Hematopoietic multipotent progenitor cell treated with erythropoietin and hydrocortisone succinate and interleukin-3 and kit ligand, for 15 days (in vitro differentiated cells): ENCODE measurements at regions not wholly inside any gene's neighbourhood (a gene's known extent, or its start where the extent isn't known, plus 50 kb on each side); places are given as distances from the start of the nearest gene placed in this dataset.

ENCODE experiments used
- DNase-seq: peaks from one replicate; pipeline ENCODE4 v3.0.0-alpha.2; 2015; ENCODE audit warnings: low spot score

DNA sequence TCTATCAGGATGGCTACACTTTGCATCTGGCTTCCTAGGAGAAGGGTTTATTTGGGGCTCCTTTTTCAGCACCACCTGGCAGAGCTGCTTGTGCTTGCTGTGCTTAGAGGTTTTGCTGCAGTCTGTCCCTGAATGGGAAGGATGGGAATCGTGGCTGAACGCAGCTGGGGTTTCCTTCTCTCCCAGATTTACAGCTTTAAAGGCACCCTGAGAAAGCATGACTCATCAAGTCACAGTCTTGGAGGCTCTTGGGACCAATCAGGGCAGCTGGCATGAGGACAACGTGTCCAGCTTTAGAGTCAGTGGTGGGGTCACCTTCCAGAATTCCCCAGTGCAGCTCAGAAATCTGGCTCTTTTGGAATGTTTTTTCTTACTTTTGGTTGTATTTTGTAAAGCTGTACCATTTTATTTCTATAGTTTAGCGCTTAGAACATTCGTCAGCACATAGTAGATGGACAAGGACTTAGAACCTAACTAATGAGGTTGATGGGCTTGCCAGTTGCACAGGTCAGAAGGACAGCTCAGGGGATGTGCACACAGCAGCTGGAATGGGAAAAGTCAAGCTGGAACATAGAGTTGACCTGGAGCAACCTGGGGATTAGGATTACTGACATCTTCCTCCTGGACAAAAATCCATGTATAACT lies 222.6 kb downstream of the PRDM2 start:
- no peak for DNase-seq

- DNase-seq, result no peak
Observed at GRCh38 chr1:13926556-13926955, 226.6 kb downstream of the PRDM2 start.

DNA sequence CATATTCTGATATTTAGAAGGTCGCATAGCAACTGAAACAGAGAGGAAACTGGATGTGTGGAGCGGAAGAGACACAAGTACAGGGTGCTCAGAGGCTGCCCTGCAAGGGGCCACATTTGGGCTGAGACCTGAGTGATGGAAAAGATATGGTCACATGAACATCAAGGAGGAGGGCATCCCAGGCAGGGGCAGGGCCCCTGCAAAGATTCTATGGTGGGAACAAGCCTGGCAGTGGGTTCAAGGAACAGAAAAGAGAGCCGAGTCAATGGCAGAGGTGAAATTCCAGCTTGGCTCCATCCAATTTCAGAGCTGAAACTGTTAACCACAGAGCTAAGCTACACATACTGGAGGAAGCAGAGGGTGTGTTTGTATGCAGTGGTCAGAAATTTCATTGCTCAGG lies 227.7 kb downstream of the PRDM2 start:
- no peak for DNase-seq

DNA sequence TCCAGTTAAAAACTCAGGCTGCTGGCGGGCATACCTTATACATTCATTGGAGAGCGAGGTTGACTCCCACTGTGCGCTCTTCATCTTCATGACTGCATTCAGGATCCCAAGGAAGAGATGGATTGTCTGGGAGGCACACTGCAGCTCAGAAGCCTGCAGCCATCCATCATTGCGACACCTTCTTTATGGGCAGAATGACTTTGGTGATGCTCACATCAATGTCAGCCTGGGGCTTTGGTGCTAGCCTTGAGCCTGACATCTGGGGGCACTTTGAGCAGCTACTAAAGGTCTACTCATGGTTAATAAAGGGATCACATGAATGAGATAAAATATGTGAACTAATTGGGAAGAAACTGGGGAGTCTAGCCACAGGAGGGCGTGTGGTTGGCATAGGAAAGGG lies 229.3 kb downstream of the PRDM2 start:
- DNase-seq, result no peak

DNA sequence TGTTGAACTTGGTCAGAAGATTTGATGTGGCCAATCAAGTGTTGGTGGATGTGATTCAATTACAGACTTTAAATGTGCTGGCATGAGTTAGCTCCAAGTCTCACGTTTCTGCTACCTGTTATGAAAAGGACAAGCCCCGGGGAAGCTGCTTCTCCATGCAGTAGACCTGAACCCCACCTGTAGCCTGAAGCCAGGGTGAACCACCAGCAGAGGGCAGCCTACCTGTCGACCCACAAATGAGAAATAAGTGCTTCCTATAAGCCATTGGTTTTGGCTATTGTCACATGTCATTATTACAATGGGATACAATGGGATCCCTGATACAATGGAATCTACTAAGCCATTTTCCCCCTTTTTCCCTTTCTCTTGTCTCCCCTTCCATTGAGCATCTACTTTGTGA lies 230.2 kb downstream of the PRDM2 start:
- DNase-seq, result no peak

DNA sequence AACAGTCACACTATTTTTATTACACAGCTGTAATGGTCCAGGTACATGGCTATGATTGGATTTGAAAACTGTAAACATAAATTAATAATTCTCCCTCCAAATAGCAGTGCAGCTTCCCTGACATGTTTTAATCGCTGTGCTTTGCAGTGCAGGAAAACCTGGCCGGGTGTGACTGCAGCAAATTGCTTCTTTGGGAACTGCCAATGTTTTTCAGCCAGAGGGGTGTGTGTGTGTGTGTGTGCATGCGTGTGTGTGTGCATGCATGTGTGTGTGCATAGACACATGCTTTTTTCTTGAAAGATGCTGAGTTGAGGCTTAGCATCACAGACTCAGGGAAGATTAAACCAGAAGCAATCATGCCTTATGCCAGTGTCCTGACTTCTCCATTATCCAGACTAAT lies 231.2 kb downstream of the PRDM2 start:
- DNase-seq, result no peak

GRCh38 chr1:13935336-13935735 lies 235.3 kb downstream of the PRDM2 start:
- no peak for DNase-seq

DNA sequence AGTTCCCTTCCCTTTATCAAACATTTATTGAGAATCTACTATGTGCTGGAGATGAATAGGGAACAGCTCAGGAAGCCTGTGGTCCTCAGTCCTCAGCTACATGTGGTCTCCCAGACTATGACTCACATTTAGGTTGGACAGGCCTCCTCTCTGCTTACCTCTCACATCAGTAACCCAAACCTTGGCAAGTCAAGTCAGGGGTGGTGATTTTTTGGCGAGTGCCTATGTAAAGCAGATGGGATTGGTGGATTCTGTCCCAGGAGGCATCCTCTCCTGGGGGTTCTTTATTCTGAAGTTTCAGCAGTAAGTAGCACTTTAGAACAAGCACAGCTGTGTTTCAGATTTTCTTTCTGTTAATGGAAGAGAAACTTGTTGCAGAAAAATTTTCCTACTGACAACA lies 241.3 kb downstream of the PRDM2 start:
- no peak for DNase-seq

- no peak for DNase-seq
Observed at GRCh38 chr1:13943055-13943454, 243.1 kb downstream of the PRDM2 start.

DNA sequence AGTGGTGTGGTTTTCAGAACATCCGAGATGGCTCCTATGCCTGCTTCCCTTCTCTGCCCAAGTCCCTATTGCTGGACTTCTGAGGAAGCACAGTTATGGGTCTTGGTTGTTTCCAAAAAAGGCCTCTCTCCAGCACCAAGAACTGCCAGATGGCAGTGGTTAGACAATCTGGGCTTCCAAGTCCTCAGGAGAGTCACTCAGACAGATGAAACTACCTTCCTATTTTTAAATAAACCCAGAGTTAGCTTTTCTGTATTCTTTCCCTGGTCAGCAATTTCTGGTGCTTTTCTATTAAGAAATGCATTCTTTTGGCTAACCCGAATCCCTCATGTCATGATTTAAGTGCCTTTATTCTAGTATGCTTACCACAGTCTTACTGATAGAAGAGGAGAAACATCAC lies 245.9 kb downstream of the PRDM2 start:
- DNase-seq, result no peak

DNA sequence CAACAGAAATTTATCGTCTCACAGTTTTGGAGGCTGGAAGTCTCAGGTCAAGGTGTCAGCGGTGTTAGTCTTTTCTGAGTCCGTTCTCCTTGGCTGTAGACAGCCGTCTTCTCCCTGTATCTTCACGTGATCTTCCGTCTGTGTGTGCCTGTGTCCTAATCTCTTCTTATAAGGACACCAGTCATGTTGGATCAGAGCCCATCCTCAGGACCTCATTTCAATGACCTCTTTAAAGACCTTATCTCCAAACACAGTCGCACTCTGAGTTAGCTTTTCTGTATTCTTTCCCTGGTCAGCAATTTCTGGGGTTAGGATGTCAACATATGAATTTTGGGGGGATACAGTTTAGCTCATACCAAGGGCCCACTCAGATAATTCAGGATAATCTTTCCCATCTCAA lies 247.7 kb downstream of the PRDM2 start:
- no peak for DNase-seq

DNA sequence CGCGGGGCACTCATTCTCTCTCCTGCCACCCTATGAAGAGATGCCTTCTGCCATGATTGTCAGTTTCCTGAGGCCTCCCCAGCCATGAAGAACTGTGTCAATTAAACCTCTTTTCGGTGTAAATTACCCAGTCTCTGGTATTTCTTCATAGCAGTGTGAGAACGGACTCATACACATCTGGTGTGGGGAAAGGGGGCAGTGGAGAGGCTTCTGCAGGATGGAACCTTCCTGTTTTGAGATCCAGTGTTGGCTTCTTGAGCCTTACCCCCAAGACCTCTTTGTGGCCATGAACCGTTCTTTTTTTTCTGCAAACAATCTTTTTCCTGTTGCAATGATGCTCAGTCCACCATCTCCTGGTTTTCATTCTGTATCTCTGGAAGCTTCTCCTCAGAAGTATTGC lies 248.4 kb downstream of the PRDM2 start:
- no peak for DNase-seq

DNA sequence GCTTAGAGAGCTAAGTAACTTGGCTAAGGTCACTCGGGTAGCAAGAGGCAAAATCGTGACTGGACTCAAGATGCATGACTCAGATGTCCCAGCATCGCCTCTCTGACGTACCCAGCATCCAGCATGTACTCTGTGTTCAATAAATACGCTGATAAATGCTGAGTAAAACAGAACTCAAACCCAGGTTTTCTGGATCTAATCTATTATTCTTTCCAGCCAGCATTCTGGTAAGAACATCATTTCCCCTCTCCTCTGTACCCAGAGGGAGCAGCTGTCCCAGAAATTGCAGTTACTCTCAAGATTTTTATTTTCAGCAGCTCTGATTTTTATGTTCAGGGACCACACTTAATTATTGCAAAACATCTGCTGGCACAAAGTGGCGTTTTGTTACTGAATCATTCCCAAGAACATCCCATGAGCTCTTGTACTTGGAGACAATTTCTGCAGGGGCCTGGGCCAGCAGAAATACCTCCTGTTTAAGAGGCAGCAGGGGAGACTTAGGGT lies 249.0 kb downstream of the PRDM2 start:
- no peak for DNase-seq

DNA sequence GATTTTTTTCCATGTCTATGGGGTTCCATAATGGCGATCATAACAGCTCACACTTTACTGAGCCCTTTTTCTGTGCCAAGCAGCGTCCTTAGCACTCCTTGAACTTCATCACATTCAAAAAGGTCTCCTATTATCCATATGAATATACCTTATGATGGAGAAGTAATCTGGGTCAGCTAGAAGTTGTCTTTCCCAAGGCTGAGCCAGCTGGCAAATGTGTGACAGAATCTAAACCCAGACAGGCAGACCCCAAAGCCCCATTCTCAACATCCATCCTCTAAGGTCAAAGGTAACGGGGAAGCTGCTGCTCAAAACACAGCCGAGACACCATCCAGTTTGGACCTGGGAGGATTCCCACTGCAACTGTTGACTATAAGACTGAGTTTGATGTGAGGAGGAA lies 249.6 kb downstream of the PRDM2 start:
- no peak for DNase-seq

- DNase-seq, result no peak
Observed at GRCh38 chr1:13950637-13951036, 250.6 kb downstream of the PRDM2 start.

- DNase-seq, result no peak
Observed at GRCh38 chr1:13951793-13952751, 252.1 kb downstream of the PRDM2 start.

DNA sequence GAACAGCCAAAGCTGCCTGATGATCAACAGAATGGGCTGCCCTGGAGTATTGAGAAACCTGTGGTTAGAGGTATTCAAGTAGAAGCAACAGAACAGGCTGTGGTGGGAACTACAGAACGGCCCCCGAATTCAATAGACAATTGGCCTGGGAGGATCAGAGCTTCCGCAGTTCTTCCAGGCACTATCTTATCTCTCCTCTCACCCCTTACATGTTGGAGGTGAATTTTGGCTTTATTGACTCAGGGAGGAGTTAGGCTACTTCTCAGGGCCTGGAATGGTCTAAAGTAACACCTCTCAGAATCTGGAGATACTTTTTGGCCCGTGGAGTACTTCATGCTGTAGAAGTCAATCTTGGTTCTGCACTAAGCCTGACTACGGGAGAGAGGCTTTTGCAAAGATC lies 253.0 kb downstream of the PRDM2 start:
- no peak for DNase-seq

- DNase-seq, result no peak
Observed at GRCh38 chr1:13956393-13956792, 256.4 kb downstream of the PRDM2 start.

GRCh38 chr1:13960375-13960987 lies 260.5 kb downstream of the PRDM2 start:
- peak; percentile 57 for DNase-seq

DNA sequence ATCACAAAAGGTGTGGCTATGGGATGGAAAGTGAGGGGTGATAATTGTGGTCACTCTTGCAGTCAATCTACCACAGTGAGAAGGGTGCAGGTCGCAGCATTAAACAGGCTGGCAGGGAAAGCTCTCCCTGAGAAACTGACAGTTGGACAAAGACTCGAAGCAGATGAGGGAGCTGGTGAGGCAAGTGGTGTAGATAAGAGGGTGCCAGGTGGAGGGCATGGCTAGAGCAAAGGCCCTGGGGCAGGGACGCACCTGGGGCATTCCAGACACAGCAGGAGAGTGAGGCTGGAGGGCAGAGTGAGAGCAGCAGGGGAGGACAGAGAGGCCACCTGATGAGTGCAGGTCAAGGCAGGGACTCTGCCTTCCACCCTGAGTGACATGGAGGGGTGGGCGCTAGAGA lies 264.8 kb downstream of the PRDM2 start:
- no peak for DNase-seq

GRCh38 chr1:13965770-13966398 lies 265.9 kb downstream of the PRDM2 start:
- no peak for DNase-seq

DNA sequence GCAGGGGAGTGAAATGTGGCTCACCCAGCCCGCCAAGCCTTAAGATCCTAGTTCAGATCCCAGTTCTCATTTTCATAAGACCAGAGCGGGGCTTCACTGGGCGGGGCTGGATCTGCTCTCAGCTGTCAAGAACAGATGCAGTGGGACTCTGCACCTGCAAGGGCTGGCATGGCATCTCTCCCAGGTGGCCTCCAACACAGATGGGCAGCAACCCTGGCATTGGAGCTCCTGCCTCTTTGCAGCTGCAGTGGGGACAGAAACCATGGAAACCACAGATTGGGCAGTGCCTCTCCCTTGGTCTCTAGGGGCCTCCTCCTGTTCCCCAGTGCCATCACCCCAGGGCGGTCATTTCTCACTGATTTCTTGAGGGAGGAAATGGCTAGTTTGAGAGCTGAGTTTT lies 267.7 kb downstream of the PRDM2 start:
- DNase-seq, result no peak
